HG03457 (cell line): ENCODE measurements at regions not wholly inside any gene's neighbourhood (a gene's known extent, or its start where the extent isn't known, plus 50 kb on each side); places are given as distances from the start of the nearest gene placed in this dataset.
"Not testable (repeated sequence)": the region's sequence is repeated elsewhere in the genome, so short reads cannot be mapped to it uniquely, and the experiment has no call there.

Source experiments
- ATAC-seq: cut with Tn5 transposase; IDR thresholded peaks from one replicate; pipeline ENCODE4 v1.9.1; 2021; ENCODE audit warnings: moderate number of reproducible peaks; ENCODE audit not compliant: unreplicated experiment

GRCh38 chr1:222416001-222416791 lies 131.7 kb downstream of the HHIPL2 start:
- no peak for ATAC-seq

GRCh38 chr1:222415441-222415840 lies 132.5 kb downstream of the HHIPL2 start:
- no peak for ATAC-seq

GRCh38 chr1:222413991-222414549 lies 133.8 kb downstream of the HHIPL2 start:
- ATAC-seq = no peak

GRCh38 chr1:222413436-222413835 lies 134.5 kb downstream of the HHIPL2 start:
- ATAC-seq = no peak

GRCh38 chr1:222404710-222405109 lies 143.2 kb downstream of the HHIPL2 start:
- no peak for ATAC-seq

GRCh38 chr1:222399197-222399596 lies 148.7 kb downstream of the HHIPL2 start:
- ATAC-seq = no peak

GRCh38 chr1:222394224-222394623 lies 153.7 kb downstream of the HHIPL2 start:
- ATAC-seq = no peak

GRCh38 chr1:222392556-222392955 lies 155.3 kb downstream of the HHIPL2 start:
- ATAC-seq = no peak

- no peak for ATAC-seq
Observed at GRCh38 chr1:222390181-222390580, 157.7 kb downstream of the HHIPL2 start.

- ATAC-seq = no peak
Observed at GRCh38 chr1:222387007-222387814, 160.7 kb downstream of the HHIPL2 start.

GRCh38 chr1:222385955-222386354 lies 161.9 kb downstream of the HHIPL2 start:
- ATAC-seq = no peak

GRCh38 chr1:222385262-222385661 lies 162.6 kb downstream of the HHIPL2 start:
- no peak for ATAC-seq

- ATAC-seq = no peak
Observed at GRCh38 chr1:222384531-222384930, 163.4 kb downstream of the HHIPL2 start.

- no peak for ATAC-seq
Observed at GRCh38 chr1:222382171-222382570, 165.7 kb downstream of the HHIPL2 start.

- no peak for ATAC-seq
Observed at GRCh38 chr1:222377428-222378088, 170.3 kb downstream of the HHIPL2 start.

- not testable (repeated sequence) for ATAC-seq
Observed at GRCh38 chr1:222376791-222377190, 171.1 kb downstream of the HHIPL2 start.

- ATAC-seq = no peak
Observed at GRCh38 chr1:222375701-222376100, 172.2 kb downstream of the HHIPL2 start.

- ATAC-seq = no peak
Observed at GRCh38 chr1:222373831-222374602, 173.9 kb downstream of the HHIPL2 start.

GRCh38 chr1:222373216-222373615 lies 174.7 kb downstream of the HHIPL2 start:
- ATAC-seq = peak; percentile 52

GRCh38 chr1:222372221-222372620 lies 175.7 kb downstream of the HHIPL2 start:
- no peak for ATAC-seq
